ENCODE measurements at regions not wholly inside any gene's neighbourhood (a gene's known extent, or its start where the extent isn't known, plus 50 kb on each side); places are given as distances from the start of the nearest gene placed in this dataset.

- no peak overlapping the region for H3K4me3 ChIP-seq (ENCODE audit: low read depth, low read length)
- no peak for TF ChIP-seq CTCF (IDR thresholded peaks at IDR 0.05; ENCODE audit: insufficient read depth, low read depth, low read length)
- DNase-seq (ENCODE audit: low read depth), result peak; percentile 19
Observed at GRCh38 chr7:93016681-93017381, 100.9 kb downstream of the SAMD9 start.

DNA sequence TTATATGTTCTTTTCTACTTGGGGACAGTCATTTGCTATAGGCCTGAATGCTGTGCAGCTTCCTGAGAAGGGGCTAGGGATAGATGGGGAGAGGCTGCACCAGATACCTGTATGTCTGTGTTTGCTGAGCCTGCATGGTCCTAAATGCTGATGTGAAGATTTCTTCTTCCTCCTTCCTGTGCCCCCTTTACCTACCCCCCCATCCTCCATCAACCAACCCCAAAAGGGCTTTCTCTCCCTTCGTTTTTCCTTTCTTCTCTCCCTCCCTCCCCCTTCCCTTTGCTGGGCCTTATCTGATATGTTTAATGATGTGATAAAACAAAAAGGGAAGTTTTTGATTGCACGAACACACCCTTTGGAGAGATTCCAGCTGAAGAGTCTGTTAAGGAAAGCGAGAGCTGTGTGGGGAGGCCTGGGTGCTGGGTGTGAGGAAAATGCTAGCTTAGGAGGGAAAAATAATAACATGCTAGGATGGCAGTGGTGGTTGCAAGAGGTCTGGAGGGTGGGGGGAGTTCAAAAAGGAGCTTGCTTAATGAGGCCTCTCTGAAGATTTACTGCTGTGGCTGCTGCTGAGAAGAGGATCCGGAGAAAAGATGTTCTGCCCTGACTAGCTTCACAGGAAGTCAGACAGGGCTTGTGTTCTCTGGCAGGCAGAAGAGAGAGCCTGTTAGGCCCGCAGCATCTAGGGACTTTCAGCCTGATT is 101.8 kb downstream of the SAMD9 start:
- H3K4me3 ChIP-seq (ENCODE audit: low read depth, low read length), result no peak overlapping the region
- TF ChIP-seq CTCF (IDR thresholded peaks at IDR 0.05; ENCODE audit: insufficient read depth, low read depth, low read length), result no peak
- DNase-seq (ENCODE audit: low read depth), result peak; percentile 78

- no peak overlapping the region for H3K4me3 ChIP-seq (ENCODE audit: low read depth, low read length)
- peak; percentile 78 for DNase-seq (ENCODE audit: low read depth)
- no peak for TF ChIP-seq CTCF (IDR thresholded peaks at IDR 0.05; ENCODE audit: insufficient read depth, low read depth, low read length)
Observed at GRCh38 chr7:93015101-93015778, 102.5 kb downstream of the SAMD9 start.

DNA sequence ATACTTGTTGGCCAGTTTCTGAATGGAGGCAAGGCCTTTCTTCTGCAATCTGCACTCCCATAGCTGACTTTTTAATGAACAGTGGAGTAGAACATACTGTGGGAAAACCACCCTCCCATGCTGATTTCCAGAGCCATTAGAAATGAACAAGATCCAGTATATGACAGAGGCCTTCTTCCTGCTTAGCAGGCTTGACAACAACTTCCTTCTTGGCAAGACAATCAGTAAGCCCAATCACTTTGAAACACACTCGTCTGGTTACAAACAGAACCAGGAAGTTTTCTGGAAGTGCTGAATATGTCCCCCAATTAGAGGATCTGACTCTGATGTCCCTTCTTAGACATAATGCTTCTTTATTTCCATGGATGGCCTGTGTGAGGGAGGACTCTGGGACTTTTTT is 103.4 kb downstream of the SAMD9 start:
- TF ChIP-seq CTCF (IDR thresholded peaks at IDR 0.05; ENCODE audit: insufficient read depth, low read depth, low read length), result no peak
- no peak for DNase-seq (ENCODE audit: low read depth)
- H3K4me3 ChIP-seq (ENCODE audit: low read depth, low read length), result no peak overlapping the region

GRCh38 chr7:93013446-93014061 is 104.2 kb downstream of the SAMD9 start:
- no peak overlapping the region for H3K4me3 ChIP-seq (ENCODE audit: low read depth, low read length)
- DNase-seq (ENCODE audit: low read depth), result peak; percentile 30
- TF ChIP-seq CTCF (IDR thresholded peaks at IDR 0.05; ENCODE audit: insufficient read depth, low read depth, low read length), result no peak

DNA sequence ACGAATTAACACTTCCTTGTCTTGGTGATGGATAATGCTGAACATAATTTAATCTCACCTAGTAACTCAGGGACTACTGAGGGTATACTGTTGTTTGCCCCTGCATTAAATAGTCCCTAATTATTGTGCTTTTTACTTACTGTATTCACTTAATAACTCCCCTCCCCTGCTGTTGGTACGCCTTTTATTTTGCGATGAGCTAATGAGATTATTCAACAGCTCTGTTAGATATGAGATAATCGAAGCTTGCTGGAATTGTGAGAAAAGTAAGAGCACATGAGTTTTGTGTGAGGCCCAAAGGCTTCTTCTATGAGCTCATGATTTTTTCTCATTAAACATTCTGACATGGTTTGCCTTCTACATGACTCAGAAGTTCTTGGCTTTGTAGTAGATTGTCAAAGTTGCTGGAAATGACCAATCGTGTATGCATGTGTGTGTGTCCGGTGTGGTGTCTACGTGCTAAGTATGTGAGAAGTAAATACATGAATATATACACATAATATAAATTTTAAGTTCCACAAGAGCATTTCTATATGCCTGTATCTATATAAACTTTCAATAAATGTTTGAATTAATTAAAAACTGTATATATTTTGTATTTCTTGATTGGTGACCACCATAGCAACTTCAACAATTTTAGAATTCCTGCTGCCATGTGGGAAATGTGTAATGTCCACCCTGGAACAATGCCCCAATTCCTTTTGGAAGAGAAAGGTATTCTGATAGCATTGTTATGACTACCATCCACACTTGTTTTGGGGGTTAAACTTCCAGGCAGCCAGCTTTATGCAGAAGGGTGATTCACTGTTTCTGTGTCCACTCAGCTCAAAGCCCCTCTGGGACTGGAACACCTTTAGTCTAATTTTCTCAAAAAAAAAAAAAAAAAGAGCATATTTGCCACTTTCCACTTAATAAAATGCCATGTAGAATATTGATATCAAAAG is 106.2 kb downstream of the SAMD9 start:
- no peak for TF ChIP-seq CTCF (IDR thresholded peaks at IDR 0.05; ENCODE audit: insufficient read depth, low read depth, low read length)
- peak; percentile 81 for DNase-seq (ENCODE audit: low read depth)
- no peak overlapping the region for H3K4me3 ChIP-seq (ENCODE audit: low read depth, low read length)
